ENCODE measurements at regions not wholly inside any gene's neighbourhood (a gene's known extent, or its start where the extent isn't known, plus 50 kb on each side); places are given as distances from the start of the nearest gene placed in this dataset.
A peak's percentile ranks its signal among the peaks of the same experiment; 100 is the strongest.

DNA sequence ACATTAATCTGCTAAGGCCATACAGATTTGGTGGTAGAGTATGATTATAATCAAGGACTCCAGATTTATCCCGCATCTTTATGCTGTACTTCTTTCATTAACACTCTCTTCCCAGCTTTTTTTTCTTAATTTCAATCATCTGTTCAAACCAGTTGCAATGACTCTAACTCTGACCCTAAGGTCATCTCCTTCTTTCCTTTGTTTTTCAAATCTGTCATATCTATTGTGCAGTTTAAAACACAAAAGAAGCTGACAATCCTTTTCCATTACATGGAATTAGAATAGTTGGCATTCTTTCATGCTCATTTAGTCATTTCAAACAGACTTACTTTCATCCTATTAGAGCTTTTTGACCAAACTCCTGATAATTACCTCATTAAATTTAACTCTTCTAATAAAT, 53.6 kb upstream of the GRM5 start:
- DNase-seq, result peak; percentile 79

DNA sequence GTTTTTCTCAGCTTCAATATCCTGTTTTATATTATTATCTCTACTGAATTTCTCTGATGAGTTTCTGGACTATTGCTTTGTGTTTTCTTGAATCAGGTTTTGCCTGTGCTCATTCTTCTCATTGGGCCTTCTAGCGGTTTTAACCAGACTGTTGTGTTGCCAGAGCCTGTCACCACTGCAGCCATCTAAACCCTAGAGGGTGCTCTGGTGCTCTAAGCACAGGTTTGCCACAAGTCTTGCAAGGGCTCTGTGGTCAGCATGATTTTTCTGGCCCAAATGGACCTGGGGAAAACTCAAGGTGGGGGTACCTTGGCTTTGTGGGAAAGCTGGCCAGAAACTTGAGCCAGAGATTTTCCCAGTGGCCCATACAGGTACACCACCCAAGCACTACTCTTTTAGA, 52.4 kb upstream of the TYR start:
- no peak for DNase-seq

Measured in eye (tissue), 1 donor.